K562 (cell line): ENCODE measurements at regions not wholly inside any gene's neighbourhood (a gene's known extent, or its start where the extent isn't known, plus 50 kb on each side); places are given as distances from the start of the nearest gene placed in this dataset.

Source experiments
- ATAC-seq: fragments of 200-7000 bp; cut with Tn5 transposase; 3 replicates; pipeline ENCODE4 v1.9.1; 2020; ENCODE audit warnings: moderate library complexity
- BruUV-seq: library from RNA; stranded (reverse); fragments of 400-500 nt; replicated peaks from 2 replicates; lab custom pipeline; 2021; lab: Mats Ljungman, UMichigan
- CTCF ChIA-PET: fragments of 300-600 bp; formaldehyde crosslinking; extraction: SDS; loops from one replicate; lab custom pipeline; 2021; ENCODE audit warnings: low intra/inter-chr PET ratio; lab: Yijun Ruan, JAX
- POLR2A ChIA-PET: fragments of 300-600, 350-650 bp; sonication (Branson Sonifier 250); formaldehyde crosslinking; extraction: SDS; loops from one replicate; lab custom pipeline; 2021; ENCODE audit warnings: antibody characterized with exemption, inconsistent platforms; lab: Yijun Ruan, JAX
- DNase-seq, 4 experiments: peaks; one replicate each; pipeline versions ENCODE4 v3.0.0 to v3.0.0-alpha.2; 2011 to 2018; ENCODE audit warnings: low spot score in 3 of 4, mixed read lengths in 3 of 4; ENCODE audit errors: extremely low read depth in 1 of 4
- FAIRE-seq: peaks from 2 replicates; lab custom pipeline; 2011; peaks lifted over from hg19 to GRCh38; lab: Jason Lieb, UNC
- H2AFZ ChIP-seq: 2 replicates; pipeline ENCODE4 v1.6.0; 2011; ENCODE audit warnings: low read depth, low read length, control low read depth, inconsistent platforms
- H3K27ac ChIP-seq: fragments of 200-600 bp; 3 replicates; pipeline ENCODE4 v1.8.0; 2011; ENCODE audit warnings: low read depth, mild to moderate bottlenecking, control low read depth, inconsistent platforms, low read length, moderate library complexity, mixed read lengths; ENCODE audit errors: extremely low read depth
- H3K27me3 ChIP-seq, 2 experiments: fragments of 300-600 bp in 1 of 2; 2 replicates in 1 of 2; 3 replicates in 1 of 2; pipeline versions ENCODE4 v1.6.0 to v1.8.0; 2011; ENCODE audit warnings: inconsistent platforms in 2 of 2, low read length in 2 of 2, mild to moderate bottlenecking in 1 of 2, mixed read lengths in 1 of 2, moderate library complexity in 1 of 2; ENCODE audit not compliant: control insufficient read depth in 2 of 2, insufficient read depth in 2 of 2
- H3K36me3 ChIP-seq: fragments of 300-600 bp; 3 replicates; pipeline ENCODE4 v1.8.0; 2011; ENCODE audit warnings: mild to moderate bottlenecking, low read length, inconsistent platforms; ENCODE audit not compliant: control insufficient read depth, insufficient read depth
- H3K4me1 ChIP-seq, 2 experiments: fragments of 200-600 bp in 1 of 2; replicated peaks in 1 of 2; 2 replicates in 1 of 2; 3 replicates in 1 of 2; pipeline versions ENCODE4 v1.5.1 to v1.8.0; 2011; ENCODE audit warnings: inconsistent platforms in 2 of 2, low read length in 2 of 2, mild to moderate bottlenecking in 1 of 2, mixed read lengths in 1 of 2, moderate library complexity in 1 of 2; ENCODE audit not compliant: control insufficient read depth in 2 of 2, insufficient read depth in 2 of 2
- H3K4me2 ChIP-seq: 2 replicates; pipeline ENCODE4 v1.6.1; 2011; ENCODE audit warnings: low read length, control low read depth, inconsistent platforms, mixed read lengths; ENCODE audit not compliant: insufficient read depth
- H3K4me3 ChIP-seq: fragments of 200-600 bp; sonication (generic), shearing (Covaris generic); 2 replicates; pipeline ENCODE4 v1.5.1; 2016; ENCODE audit warnings: control low read depth, inconsistent platforms
- H3K79me2 ChIP-seq: fragments of 200-600 bp; 3 replicates; pipeline ENCODE4 v1.8.0; 2011; ENCODE audit warnings: low read length, inconsistent platforms; ENCODE audit not compliant: control insufficient read depth, insufficient read depth
- H3K9ac ChIP-seq, 2 experiments: 2 replicates each; pipeline versions ENCODE4 v1.6.0 to v1.6.1; 2011; ENCODE audit warnings: low read depth in 2 of 2, low read length in 2 of 2, control low read depth in 1 of 2, inconsistent platforms in 1 of 2, mild to moderate bottlenecking in 1 of 2, mixed read lengths in 1 of 2; ENCODE audit not compliant: insufficient read depth in 1 of 2
- H3K9me1 ChIP-seq: one replicate; pipeline ENCODE4 v1.6.0; 2011; ENCODE audit warnings: inconsistent platforms, mild to moderate bottlenecking, low read length, moderate library complexity; ENCODE audit not compliant: control insufficient read depth, insufficient read depth
- H3K9me3 ChIP-seq: replicated peaks from 2 replicates; pipeline ENCODE4 v1.5.1; 2011; ENCODE audit warnings: low read depth, low read length, inconsistent platforms; ENCODE audit not compliant: control insufficient read depth, insufficient read depth
- H4K20me1 ChIP-seq: replicated peaks from 2 replicates; pipeline ENCODE4 v1.6.1; 2011; ENCODE audit warnings: low read length, inconsistent platforms, mixed read lengths; ENCODE audit not compliant: control insufficient read depth, insufficient read depth
- COPS2 ChIP-seq: fragments of 450-650 bp; conservative IDR thresholded peaks from 2 replicates; pipeline ENCODE4 v1.6.1; 2016; ENCODE audit warnings: mild to moderate bottlenecking, moderate library complexity
- FOXK1 ChIP-seq: sonication (generic); formaldehyde crosslinking; IDR thresholded peaks from 2 replicates; pipeline ENCODE4 v1.8.0; 2022; ENCODE audit warnings: missing genetic modification reagents, mild to moderate bottlenecking, borderline replicate concordance
- MTA3 ChIP-seq: fragments of 450-650 bp; formaldehyde crosslinking; IDR thresholded peaks from 2 replicates; pipeline ENCODE4 v1.6.1; 2017; ENCODE audit warnings: mild to moderate bottlenecking, borderline replicate concordance
- NR1H2 ChIP-seq: sonication (generic); formaldehyde crosslinking; IDR thresholded peaks from 2 replicates; pipeline ENCODE4 v1.4.0; 2020; ENCODE audit warnings: mild to moderate bottlenecking, missing genetic modification reagents
- STAT5B ChIP-seq: fragments of 250-450 bp; sonication (Bioruptor Pico); IDR thresholded peaks from 2 replicates; pipeline ENCODE4 v1.8.0; 2021; ENCODE audit warnings: mild to moderate bottlenecking, inconsistent platforms
- TARDBP ChIP-seq: fragments of 450-650 bp; IDR thresholded peaks from 2 replicates; pipeline ENCODE4 v1.6.1; 2016
- WGBS: fragments of 100-300 bp; shearing (Covaris generic); methylation state at CpG from one replicate; pipeline ENCODE4 v1.1.6; 2016; ENCODE audit warnings: low coverage, mixed read lengths; ENCODE audit not compliant: insufficient coverage; ENCODE audit errors: missing lambda C conversion rate; 5-methylcytosine and 5-hydroxymethylcytosine counted together
- in situ Hi-C: fragments of 300-500 bp; cut with MboI; formaldehyde crosslinking; loops from 4 replicates; pipeline ENCODE4 v1.15.0; 2018; ENCODE audit warnings: inconsistent platforms, mixed read lengths
- intact Hi-C: fragments of 100-400 bp; cut with micrococcal nuclease; formaldehyde crosslinking; loops from 2 replicates; pipeline ENCODE4 v1.14.2; 2022
- TF ChIP-seq, protein P1 (sequence below): fragments of 200-600 bp; sonication (generic); IDR thresholded peaks from one replicate; pipeline ENCODE4 v1.6.1; 2012; ENCODE audit warnings: mild to moderate bottlenecking, low read depth, low read length, inconsistent platforms
- TF ChIP-seq, protein P2 (sequence below), 2 experiments: IDR thresholded peaks; 2 replicates each; pipeline ENCODE4 v1.6.1; 2012; ENCODE audit warnings: improper control_type of control experiment in 2 of 2, low read depth in 2 of 2, low read length in 2 of 2, borderline replicate concordance in 1 of 2
- TF ChIP-seq, protein P3 (sequence below), 2 experiments: fragments of 250-450 bp in 1 of 2; fragments of 450-650 bp in 1 of 2; sonication (Bioruptor Pico) in 1 of 2; IDR thresholded peaks; 2 replicates each; pipeline versions ENCODE4 v1.6.1 to v1.8.0; 2016 to 2021; ENCODE audit warnings: mild to moderate bottlenecking in 2 of 2, moderate library complexity in 2 of 2, missing compliant biosample characterization in 1 of 2, missing genetic modification characterization in 1 of 2

DNA sequence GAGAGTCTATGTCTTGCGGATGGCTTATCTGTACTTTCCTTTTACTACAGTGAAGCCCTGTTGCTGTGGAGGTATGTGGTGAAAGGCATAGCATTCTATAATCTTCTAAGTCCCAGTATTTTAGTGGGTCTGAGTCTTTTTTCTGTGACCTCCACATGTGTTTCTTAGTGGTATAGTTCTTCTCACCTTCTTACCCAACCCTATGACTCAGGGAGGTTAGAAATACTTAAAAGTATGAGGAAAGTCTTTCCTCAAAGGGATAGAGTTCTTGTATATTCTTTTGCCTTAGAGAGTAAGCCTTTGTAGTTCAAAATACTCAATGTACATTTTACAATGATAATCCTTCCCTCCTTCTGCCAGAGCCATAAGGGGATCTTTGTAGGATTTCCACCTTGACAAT, 621.9 kb upstream of the CTNND2 start:
- intact Hi-C loops, result no loop called here
- in situ Hi-C loops, result no loop called here
- no peak for TF ChIP-seq FOXK1
- no peak for TF ChIP-seq NR1H2 (CRISPR knock-in tag)
- TF ChIP-seq MTA3, result no peak
- no peak for TF ChIP-seq STAT5B (CRISPR knock-in tag)
- no peak for TF ChIP-seq COPS2
- TF ChIP-seq, protein P1, sequence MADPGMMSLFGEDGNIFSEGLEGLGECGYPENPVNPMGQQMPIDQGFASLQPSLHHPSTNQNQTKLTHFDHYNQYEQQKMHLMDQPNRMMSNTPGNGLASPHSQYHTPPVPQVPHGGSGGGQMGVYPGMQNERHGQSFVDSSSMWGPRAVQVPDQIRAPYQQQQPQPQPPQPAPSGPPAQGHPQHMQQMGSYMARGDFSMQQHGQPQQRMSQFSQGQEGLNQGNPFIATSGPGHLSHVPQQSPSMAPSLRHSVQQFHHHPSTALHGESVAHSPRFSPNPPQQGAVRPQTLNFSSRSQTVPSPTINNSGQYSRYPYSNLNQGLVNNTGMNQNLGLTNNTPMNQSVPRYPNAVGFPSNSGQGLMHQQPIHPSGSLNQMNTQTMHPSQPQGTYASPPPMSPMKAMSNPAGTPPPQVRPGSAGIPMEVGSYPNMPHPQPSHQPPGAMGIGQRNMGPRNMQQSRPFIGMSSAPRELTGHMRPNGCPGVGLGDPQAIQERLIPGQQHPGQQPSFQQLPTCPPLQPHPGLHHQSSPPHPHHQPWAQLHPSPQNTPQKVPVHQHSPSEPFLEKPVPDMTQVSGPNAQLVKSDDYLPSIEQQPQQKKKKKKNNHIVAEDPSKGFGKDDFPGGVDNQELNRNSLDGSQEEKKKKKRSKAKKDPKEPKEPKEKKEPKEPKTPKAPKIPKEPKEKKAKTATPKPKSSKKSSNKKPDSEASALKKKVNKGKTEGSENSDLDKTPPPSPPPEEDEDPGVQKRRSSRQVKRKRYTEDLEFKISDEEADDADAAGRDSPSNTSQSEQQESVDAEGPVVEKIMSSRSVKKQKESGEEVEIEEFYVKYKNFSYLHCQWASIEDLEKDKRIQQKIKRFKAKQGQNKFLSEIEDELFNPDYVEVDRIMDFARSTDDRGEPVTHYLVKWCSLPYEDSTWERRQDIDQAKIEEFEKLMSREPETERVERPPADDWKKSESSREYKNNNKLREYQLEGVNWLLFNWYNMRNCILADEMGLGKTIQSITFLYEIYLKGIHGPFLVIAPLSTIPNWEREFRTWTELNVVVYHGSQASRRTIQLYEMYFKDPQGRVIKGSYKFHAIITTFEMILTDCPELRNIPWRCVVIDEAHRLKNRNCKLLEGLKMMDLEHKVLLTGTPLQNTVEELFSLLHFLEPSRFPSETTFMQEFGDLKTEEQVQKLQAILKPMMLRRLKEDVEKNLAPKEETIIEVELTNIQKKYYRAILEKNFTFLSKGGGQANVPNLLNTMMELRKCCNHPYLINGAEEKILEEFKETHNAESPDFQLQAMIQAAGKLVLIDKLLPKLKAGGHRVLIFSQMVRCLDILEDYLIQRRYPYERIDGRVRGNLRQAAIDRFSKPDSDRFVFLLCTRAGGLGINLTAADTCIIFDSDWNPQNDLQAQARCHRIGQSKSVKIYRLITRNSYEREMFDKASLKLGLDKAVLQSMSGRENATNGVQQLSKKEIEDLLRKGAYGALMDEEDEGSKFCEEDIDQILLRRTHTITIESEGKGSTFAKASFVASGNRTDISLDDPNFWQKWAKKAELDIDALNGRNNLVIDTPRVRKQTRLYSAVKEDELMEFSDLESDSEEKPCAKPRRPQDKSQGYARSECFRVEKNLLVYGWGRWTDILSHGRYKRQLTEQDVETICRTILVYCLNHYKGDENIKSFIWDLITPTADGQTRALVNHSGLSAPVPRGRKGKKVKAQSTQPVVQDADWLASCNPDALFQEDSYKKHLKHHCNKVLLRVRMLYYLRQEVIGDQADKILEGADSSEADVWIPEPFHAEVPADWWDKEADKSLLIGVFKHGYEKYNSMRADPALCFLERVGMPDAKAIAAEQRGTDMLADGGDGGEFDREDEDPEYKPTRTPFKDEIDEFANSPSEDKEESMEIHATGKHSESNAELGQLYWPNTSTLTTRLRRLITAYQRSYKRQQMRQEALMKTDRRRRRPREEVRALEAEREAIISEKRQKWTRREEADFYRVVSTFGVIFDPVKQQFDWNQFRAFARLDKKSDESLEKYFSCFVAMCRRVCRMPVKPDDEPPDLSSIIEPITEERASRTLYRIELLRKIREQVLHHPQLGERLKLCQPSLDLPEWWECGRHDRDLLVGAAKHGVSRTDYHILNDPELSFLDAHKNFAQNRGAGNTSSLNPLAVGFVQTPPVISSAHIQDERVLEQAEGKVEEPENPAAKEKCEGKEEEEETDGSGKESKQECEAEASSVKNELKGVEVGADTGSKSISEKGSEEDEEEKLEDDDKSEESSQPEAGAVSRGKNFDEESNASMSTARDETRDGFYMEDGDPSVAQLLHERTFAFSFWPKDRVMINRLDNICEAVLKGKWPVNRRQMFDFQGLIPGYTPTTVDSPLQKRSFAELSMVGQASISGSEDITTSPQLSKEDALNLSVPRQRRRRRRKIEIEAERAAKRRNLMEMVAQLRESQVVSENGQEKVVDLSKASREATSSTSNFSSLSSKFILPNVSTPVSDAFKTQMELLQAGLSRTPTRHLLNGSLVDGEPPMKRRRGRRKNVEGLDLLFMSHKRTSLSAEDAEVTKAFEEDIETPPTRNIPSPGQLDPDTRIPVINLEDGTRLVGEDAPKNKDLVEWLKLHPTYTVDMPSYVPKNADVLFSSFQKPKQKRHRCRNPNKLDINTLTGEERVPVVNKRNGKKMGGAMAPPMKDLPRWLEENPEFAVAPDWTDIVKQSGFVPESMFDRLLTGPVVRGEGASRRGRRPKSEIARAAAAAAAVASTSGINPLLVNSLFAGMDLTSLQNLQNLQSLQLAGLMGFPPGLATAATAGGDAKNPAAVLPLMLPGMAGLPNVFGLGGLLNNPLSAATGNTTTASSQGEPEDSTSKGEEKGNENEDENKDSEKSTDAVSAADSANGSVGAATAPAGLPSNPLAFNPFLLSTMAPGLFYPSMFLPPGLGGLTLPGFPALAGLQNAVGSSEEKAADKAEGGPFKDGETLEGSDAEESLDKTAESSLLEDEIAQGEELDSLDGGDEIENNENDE, result no peak
- TF ChIP-seq, protein P2, sequence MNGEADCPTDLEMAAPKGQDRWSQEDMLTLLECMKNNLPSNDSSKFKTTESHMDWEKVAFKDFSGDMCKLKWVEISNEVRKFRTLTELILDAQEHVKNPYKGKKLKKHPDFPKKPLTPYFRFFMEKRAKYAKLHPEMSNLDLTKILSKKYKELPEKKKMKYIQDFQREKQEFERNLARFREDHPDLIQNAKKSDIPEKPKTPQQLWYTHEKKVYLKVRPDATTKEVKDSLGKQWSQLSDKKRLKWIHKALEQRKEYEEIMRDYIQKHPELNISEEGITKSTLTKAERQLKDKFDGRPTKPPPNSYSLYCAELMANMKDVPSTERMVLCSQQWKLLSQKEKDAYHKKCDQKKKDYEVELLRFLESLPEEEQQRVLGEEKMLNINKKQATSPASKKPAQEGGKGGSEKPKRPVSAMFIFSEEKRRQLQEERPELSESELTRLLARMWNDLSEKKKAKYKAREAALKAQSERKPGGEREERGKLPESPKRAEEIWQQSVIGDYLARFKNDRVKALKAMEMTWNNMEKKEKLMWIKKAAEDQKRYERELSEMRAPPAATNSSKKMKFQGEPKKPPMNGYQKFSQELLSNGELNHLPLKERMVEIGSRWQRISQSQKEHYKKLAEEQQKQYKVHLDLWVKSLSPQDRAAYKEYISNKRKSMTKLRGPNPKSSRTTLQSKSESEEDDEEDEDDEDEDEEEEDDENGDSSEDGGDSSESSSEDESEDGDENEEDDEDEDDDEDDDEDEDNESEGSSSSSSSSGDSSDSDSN (IDR thresholded peaks at IDR 0.05; ENCODE audit: borderline replicate concordance in 1 of 2, low read depth in 2 of 2, low read length in 2 of 2), result no peak
- no peak for TF ChIP-seq TARDBP
- TF ChIP-seq, protein P3, sequence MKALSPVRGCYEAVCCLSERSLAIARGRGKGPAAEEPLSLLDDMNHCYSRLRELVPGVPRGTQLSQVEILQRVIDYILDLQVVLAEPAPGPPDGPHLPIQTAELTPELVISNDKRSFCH (CRISPR knock-in tag; IDR thresholded peaks at IDR 0.05), result no peak
- TF ChIP-seq, protein P3 (tag; IDR thresholded peaks at IDR 0.05), result no peak

More for the DNA sequence above, 621.9 kb upstream of the CTNND2 start:
- no peak overlapping the region for H3K4me3 ChIP-seq
- no peaks in the 10 kb centered on the region for H3K9me1 ChIP-seq
- CTCF ChIA-PET, result no interaction called here
- 23% methylated on average over 1 of the region's 1 CpG for WGBS
- no peaks in the 10 kb centered on the region for H3K4me1 ChIP-seq
- H3K9ac ChIP-seq, result no peak overlapping the region
- H3K4me2 ChIP-seq, result no peak overlapping the region
- H3K27me3 ChIP-seq, result no peaks in the 10 kb centered on the region
- DNase-seq (no peak), FAIRE-seq (no peak), ATAC-seq (no peak)
- BruUV-seq, result no TSS peak
- POLR2A ChIA-PET, result no interaction called here
- no peaks in the 10 kb centered on the region for H4K20me1 ChIP-seq
- no peaks in the 10 kb centered on the region for H3K79me2 ChIP-seq
- no peaks in the 10 kb centered on the region for H3K36me3 ChIP-seq
- no peak overlapping the region for H3K27ac ChIP-seq
- no peak overlapping the region for H2AFZ ChIP-seq
- H3K9me3 ChIP-seq, result no peaks in the 10 kb centered on the region
